Hepatic stellate cell (primary cell): ENCODE measurements at regions not wholly inside any gene's neighbourhood (a gene's known extent, or its start where the extent isn't known, plus 50 kb on each side); places are given as distances from the start of the nearest gene placed in this dataset.

Experiments
- DNase-seq: peaks from one replicate; pipeline ENCODE4 v3.0.0; 2011; ENCODE audit warnings: low spot score

DNA sequence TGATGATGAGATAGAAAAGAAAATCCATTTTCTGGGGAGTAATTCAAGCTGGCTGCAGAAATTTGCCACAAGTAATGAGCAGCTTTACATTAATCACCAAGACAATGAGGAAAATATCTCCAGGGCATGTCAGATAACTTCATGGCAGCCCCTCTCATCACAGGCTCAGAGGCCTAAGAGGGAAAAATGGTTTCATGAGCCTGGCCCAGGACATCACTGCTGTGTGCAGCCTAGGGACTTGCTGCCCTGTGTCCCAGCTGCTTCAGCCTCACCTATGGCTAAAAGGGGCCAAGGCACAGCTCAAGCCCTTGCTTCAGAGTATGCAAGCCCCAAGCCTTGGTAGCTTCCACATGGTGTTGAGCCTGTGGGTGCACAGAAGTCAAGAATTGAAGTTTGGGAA lies 161.7 kb downstream of the OPA1 start:
- no peak for DNase-seq

GRCh38 chr3:193756536-193756935 lies 163.5 kb downstream of the OPA1 start:
- DNase-seq, result no peak

DNA sequence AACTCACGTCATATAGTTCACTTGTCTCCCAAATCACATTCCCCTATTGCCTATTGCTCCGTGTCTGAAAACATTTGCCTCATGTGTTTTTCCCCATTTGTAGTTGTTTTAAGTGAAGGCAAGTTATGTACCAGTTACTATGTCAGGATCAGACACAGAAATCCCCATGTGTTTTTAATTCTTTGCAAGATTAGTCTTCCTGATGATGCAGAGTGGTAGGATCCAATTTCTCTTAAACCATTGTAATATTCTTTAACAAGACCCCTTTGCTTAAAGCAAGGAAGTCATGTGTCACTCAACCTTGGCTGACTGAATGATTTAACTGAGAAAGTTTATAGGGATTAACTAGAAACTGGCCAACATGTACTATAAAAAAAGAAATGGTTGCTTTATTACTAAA lies 164.4 kb downstream of the OPA1 start:
- DNase-seq, result no peak

DNA sequence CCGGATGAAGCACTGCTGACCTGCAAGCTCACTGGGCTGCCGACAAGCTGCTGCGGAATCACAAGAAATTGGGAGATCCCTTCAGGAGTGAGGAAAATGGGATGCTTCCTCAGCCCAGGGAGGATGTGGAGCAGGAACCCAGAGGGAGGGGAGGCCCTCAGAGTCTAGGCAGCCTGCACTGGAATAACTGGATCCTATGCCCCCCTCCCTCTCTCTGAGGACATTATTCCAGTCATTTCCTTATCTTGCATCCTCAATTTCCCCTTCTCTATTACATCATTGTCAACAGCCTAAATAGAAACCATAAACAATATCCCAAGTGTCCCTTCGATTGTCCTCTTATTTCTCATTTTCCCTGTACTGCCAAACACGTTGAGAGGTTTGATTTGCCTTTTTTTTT lies 169.0 kb downstream of the OPA1 start:
- no peak for DNase-seq

GRCh38 chr3:193762657-193763056 lies 169.6 kb downstream of the OPA1 start:
- no peak for DNase-seq

DNA sequence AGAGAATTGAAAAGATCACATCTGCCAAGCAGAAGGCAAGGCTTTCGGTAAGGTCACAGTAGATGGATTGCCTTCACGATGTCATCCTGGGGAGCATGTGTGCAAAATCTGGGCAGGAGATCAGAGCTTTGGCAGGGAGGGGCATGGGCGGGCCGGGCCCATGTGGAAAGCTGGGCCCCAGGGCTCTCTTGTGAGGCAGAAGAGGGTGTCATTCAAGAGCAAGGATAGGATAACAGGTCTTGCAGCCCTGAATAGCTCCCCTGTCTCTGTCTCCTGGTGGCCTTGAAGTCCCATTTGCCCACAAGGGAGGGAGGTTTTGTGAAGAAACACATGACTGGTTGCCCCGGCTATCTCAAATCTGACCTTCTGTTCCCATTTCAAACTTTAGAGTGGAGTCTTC lies 172.0 kb downstream of the OPA1 start:
- no peak for DNase-seq

GRCh38 chr3:193767353-193768069 lies 174.5 kb downstream of the OPA1 start:
- DNase-seq, result no peak

DNA sequence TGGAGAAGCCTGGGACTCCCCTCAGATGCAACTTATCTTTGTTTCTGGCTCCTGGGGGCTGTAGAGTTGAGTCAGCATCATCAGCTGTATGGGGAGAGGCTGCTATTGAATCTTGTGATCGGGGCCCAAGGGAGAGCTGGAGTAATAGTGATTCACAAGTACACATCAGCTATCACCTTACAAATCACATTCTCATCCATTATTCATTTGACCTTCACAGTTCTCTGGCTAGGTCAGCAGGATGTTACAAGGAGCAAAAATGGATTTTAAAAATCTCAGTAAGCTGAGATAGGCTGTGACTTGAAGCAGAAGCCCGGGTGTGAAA lies 175.0 kb downstream of the OPA1 start:
- DNase-seq, result no peak

GRCh38 chr3:193769437-193769836 lies 176.4 kb downstream of the OPA1 start:
- DNase-seq, result no peak

DNA sequence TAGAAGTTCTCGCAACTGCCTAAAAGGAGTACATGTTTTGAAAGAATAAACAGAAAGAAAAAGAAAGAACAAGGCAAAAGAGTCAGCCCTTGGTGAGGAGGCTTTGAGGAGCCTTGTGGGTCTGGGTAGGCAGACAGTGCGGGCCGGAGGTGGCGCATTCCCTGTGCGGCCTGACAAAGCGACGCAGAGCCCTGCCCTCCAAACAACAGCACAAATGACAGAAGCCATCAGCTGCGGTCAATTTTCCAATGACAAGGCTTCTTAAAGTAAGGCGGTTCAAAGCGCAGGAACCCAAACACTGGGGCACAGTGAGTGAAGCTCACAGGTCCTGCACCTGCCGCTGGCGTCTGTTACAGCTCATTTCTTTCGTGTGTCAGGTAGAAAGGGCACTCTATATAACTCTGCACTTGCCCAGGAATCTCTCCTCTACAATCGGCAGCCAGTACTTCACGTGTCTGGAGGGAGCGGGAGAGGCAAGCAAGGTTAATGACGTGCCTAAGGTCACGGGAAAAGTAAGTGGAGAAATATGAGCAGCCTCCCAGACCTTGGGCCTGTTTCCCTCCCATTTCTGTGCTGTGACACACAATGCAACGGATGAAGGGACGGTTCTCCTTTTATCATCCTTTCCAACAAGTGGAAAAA lies 178.1 kb downstream of the OPA1 start:
- no peak for DNase-seq

- no peak for DNase-seq
Measured at GRCh38 chr3:193771653-193772421, 178.8 kb downstream of the OPA1 start.

DNA sequence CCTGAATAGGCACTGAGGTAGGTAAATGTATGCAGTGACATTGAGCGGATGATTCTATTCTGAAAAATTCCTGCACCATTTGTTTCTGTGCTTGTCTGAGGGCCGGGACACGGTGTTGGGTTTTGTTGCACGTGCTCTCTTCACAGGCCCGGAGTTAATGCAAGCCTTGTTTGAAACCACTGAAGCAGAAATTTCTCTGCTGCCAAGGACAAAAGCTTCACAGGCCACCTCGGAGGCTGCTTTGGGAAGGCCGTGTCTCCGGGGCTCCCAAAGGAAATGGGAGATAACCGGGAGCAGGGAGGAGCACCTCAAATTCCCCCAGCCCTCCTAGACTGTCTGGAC lies 179.4 kb downstream of the OPA1 start:
- no peak for DNase-seq

- DNase-seq, result no peak
Measured at GRCh38 chr3:193773266-193774220, 180.5 kb downstream of the OPA1 start.

DNA sequence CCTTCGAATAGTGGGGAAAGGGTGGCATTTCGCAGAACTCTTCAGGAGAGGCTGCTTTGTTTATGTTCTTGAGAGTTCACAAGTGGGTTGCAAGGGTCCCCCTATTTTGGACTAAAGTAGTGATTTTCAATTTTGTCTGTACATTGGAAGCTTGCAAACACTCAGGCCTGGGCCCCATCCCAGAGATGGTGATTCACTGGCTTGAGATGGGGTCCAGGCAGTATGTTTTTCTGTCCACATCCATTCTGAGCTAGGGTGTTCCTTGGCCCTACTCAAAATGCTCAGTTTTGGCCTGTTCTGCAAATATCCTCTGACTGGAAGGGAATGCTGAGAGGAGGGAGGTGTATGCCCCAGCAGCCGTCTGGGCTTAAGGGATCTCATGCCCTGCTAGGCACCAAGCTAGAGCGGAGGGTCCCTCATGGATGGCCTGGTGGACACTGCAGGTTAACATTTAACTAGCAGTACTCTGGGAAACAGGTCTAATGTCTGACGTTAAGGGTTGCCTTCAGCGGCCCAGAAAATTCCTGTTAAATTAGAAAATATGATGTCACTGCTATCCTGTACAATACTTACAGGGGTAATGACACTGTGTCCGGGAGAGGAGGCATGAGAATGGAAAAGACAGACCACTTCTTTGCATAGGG lies 181.4 kb downstream of the OPA1 start:
- DNase-seq, result no peak

- no peak for DNase-seq
Measured at GRCh38 chr3:193774916-193775285, 181.9 kb downstream of the OPA1 start.

- no peak for DNase-seq
Measured at GRCh38 chr3:193775421-193776077, 182.5 kb downstream of the OPA1 start.

- DNase-seq, result no peak
Measured at GRCh38 chr3:193776626-193777358, 183.8 kb downstream of the OPA1 start.

GRCh38 chr3:193777524-193777923 lies 184.5 kb downstream of the OPA1 start:
- no peak for DNase-seq

DNA sequence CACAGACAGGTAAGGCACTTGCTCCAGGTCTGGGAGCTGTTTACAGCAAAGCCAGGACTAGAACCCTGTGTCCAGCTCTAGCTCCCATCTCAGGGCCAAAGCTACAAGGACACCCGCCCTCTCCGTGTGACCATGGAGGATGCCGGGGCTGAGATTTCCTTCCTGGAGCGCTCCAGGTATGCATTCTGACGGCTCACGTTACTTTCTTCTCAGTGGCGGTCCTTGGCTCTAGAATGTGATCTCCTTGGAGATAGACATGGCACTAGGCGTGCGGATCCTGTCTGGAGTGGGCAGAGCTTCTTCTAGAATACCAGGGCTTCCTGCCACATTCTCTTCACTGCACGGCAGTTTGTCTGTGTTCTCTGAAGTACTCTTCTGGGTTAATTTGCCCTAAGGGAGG lies 185.7 kb downstream of the OPA1 start:
- no peak for DNase-seq

GRCh38 chr3:193779933-193780332 lies 186.9 kb downstream of the OPA1 start:
- DNase-seq, result no peak

DNA sequence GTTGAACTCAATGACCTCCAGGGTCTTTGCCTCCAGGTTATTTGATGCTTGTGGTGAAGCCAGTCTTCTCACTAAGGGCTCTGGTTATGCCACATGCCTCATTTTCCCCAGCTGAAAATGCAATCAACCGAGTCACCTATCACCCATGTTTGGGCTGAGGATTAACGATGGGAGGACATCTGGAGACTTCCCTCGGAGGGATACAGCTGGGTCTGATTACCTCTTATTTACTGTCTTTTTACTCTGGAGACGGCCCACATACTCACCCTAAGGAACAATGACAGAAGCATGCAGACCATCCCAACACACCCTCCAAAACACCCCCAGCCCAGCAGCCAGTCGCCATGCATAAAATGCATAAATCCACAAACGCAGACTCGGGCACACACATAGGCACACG lies 187.4 kb downstream of the OPA1 start:
- DNase-seq, result no peak
